Liver (tissue), 8 donors: ENCODE measurements at regions not wholly inside any gene's neighbourhood (a gene's known extent, or its start where the extent isn't known, plus 50 kb on each side); places are given as distances from the start of the nearest gene placed in this dataset.

ENCODE experiments used
- DNase-seq: peaks from one replicate; pipeline ENCODE4 v3.0.0-alpha.2; 2017; ENCODE audit warnings: low spot score
- H3K27ac ChIP-seq, 2 donors: one replicate each; pipeline ENCODE4 v1.7.0; 2013; ENCODE audit warnings: inconsistent platforms in 2 of 2, low read length in 2 of 2, control low read depth in 1 of 2, low read depth in 1 of 2, mild to moderate bottlenecking in 1 of 2
- H3K27me3 ChIP-seq, 4 donors: one replicate each; pipeline versions ENCODE4 v1.6.1 to v1.7.0; 2013; ENCODE audit warnings: low read length in 3 of 4, inconsistent platforms in 1 of 4, mild to moderate bottlenecking in 1 of 4, moderate library complexity in 1 of 4; ENCODE audit not compliant: control insufficient read depth in 4 of 4, insufficient read depth in 4 of 4
- H3K36me3 ChIP-seq, 4 donors: one replicate each; pipeline versions ENCODE4 v1.6.1 to v1.7.0; 2013; ENCODE audit warnings: low read length in 3 of 4, mild to moderate bottlenecking in 3 of 4, low read depth in 1 of 4, moderate library complexity in 1 of 4; ENCODE audit not compliant: control insufficient read depth in 4 of 4, insufficient read depth in 3 of 4
- H3K4me1 ChIP-seq, 4 donors: one replicate each; pipeline versions ENCODE4 v1.6.1 to v1.7.0; 2013; ENCODE audit warnings: low read length in 3 of 4, mild to moderate bottlenecking in 3 of 4, moderate library complexity in 1 of 4; ENCODE audit not compliant: control insufficient read depth in 4 of 4, insufficient read depth in 4 of 4
- H3K4me3 ChIP-seq, 3 donors: one replicate each; pipeline versions ENCODE4 v1.6.1 to v1.7.0; 2013; ENCODE audit warnings: low read length in 3 of 3, control low read depth in 1 of 3, low read depth in 1 of 3, mild to moderate bottlenecking in 1 of 3
- H3K9ac ChIP-seq, 2 donors: one replicate each; pipeline ENCODE4 v1.7.0; 2013; ENCODE audit warnings: low read length in 2 of 2, mild to moderate bottlenecking in 2 of 2, moderate library complexity in 2 of 2, control low read depth in 1 of 2, low read depth in 1 of 2
- H3K9me3 ChIP-seq, 4 donors: one replicate each; pipeline versions ENCODE4 v1.6.1 to v1.7.0; 2013; ENCODE audit warnings: low read length in 3 of 4; ENCODE audit not compliant: control insufficient read depth in 4 of 4
- EGR1 ChIP-seq, 2 donors: IDR thresholded peaks; 2 replicates each; pipeline ENCODE4 v1.6.1; 2016 to 2018; ENCODE audit warnings: antibody characterized with exemption in 2 of 2, low read depth in 2 of 2
- FOXA1 ChIP-seq: IDR thresholded peaks from 2 replicates; pipeline ENCODE4 v1.6.1; 2016; ENCODE audit warnings: antibody characterized with exemption
- FOXA2 ChIP-seq: IDR thresholded peaks from 2 replicates; pipeline ENCODE4 v1.6.1; 2016; ENCODE audit warnings: antibody characterized with exemption
- GABPA ChIP-seq, 2 donors: IDR thresholded peaks in 1 of 2; conservative IDR thresholded peaks in 1 of 2; 2 replicates each; pipeline ENCODE4 v1.6.1; 2016; ENCODE audit warnings: antibody characterized with exemption in 2 of 2, mild to moderate bottlenecking in 1 of 2, moderate library complexity in 1 of 2
- HNF4A ChIP-seq, 2 donors: conservative IDR thresholded peaks; 2 replicates each; pipeline ENCODE4 v1.6.1; 2016; ENCODE audit warnings: antibody characterized with exemption in 2 of 2, mild to moderate bottlenecking in 2 of 2
- HNF4G ChIP-seq: IDR thresholded peaks from 2 replicates; pipeline ENCODE4 v1.6.1; 2016; ENCODE audit warnings: antibody characterized with exemption
- JUND ChIP-seq, 2 donors: IDR thresholded peaks; 2 replicates each; pipeline ENCODE4 v1.6.1; 2016; ENCODE audit warnings: antibody characterized with exemption in 2 of 2
- NR2F2 ChIP-seq: IDR thresholded peaks from 2 replicates; pipeline ENCODE4 v1.6.1; 2016; ENCODE audit warnings: antibody characterized with exemption
- RAD21 ChIP-seq, 2 donors: IDR thresholded peaks; 2 replicates each; pipeline ENCODE4 v1.6.1; 2016; ENCODE audit warnings: antibody characterized with exemption in 2 of 2, mild to moderate bottlenecking in 2 of 2
- RXRA ChIP-seq, 2 donors: IDR thresholded peaks; 2 replicates each; pipeline ENCODE4 v1.6.1; 2017 to 2018; ENCODE audit warnings: antibody characterized with exemption in 2 of 2, mild to moderate bottlenecking in 1 of 2
- SP1 ChIP-seq: IDR thresholded peaks from 2 replicates; pipeline ENCODE4 v1.6.1; 2018; ENCODE audit warnings: antibody characterized with exemption, mild to moderate bottlenecking
- TAF1 ChIP-seq: conservative IDR thresholded peaks from 2 replicates; pipeline ENCODE4 v1.6.1; 2016; ENCODE audit warnings: antibody characterized with exemption, mild to moderate bottlenecking
- YY1 ChIP-seq: IDR thresholded peaks from 2 replicates; pipeline ENCODE4 v1.6.1; 2016; ENCODE audit warnings: antibody characterized with exemption, mild to moderate bottlenecking
- WGBS: extraction: QIAGEN DNeasy Blood & Tissue Kit; methylation state at CpG from one replicate; pipeline ENCODE4 v1.1.7; 2013; 5-methylcytosine and 5-hydroxymethylcytosine counted together
- TF ChIP-seq, protein P1 (sequence below): IDR thresholded peaks from 2 replicates; pipeline ENCODE4 v1.6.1; 2016; ENCODE audit warnings: antibody characterized with exemption
- TF ChIP-seq, protein P2 (sequence below): IDR thresholded peaks from 2 replicates; pipeline ENCODE4 v1.6.1; 2016; ENCODE audit warnings: antibody characterized with exemption
- TF ChIP-seq, protein P3 (sequence below): IDR thresholded peaks from 2 replicates; pipeline ENCODE4 v1.6.1; 2016; ENCODE audit warnings: antibody characterized with exemption
- TF ChIP-seq, protein P4 (sequence below): fragments of 150-350 bp; IDR thresholded peaks from 2 replicates; pipeline ENCODE4 v1.5.1; 2017; ENCODE audit warnings: improper control_type of control experiment, low read depth, low read length; ENCODE audit not compliant: missing input control
- donor health status: healthy.
- donor health status: healthy.
- donor health status: healthy.
- donor health status: healthy.
- donor health status: healthy.

DNA sequence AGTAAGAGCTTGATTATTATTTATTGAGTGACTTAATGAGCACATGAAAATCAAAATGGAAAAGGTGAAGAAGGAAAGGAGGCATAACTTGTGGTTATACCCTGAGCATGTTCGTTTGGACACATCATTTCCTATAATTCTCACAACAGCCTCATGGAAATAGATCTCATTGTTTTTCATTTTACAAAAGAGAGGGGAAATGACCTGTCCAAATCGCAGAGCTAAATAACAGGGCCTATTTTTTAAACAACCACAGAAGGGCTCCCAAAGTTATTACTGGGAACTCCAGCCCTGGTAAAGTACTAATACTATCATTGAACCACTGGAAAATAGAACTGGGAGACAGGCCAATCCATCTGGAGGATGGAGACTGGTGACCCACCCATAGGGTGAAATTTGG lies 317.7 kb upstream of the C16orf82 start:
- H3K4me1 ChIP-seq, result no peaks in the 10 kb centered on the region
- DNase-seq, result no peak
- H3K36me3 ChIP-seq, result no peaks in the 10 kb centered on the region
- peaks cover 0 to 3% (median 2%) of the 10 kb centered on the region in 4 donors for H3K27me3 ChIP-seq
- WGBS, result 45% methylated on average over 2 of the region's 2 CpGs
- TF ChIP-seq, protein P1, sequence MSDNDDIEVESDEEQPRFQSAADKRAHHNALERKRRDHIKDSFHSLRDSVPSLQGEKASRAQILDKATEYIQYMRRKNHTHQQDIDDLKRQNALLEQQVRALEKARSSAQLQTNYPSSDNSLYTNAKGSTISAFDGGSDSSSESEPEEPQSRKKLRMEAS, result no peak
- TF ChIP-seq JUND (IDR thresholded peaks at IDR 0.05), result no peak
- peaks cover 0 to 2% (median 0%) of the 10 kb centered on the region in 4 donors for H3K9me3 ChIP-seq
- no peak overlapping the region for H3K9ac ChIP-seq
- H3K4me3 ChIP-seq, result no peak overlapping the region
- H3K27ac ChIP-seq, result no peak overlapping the region

DNA sequence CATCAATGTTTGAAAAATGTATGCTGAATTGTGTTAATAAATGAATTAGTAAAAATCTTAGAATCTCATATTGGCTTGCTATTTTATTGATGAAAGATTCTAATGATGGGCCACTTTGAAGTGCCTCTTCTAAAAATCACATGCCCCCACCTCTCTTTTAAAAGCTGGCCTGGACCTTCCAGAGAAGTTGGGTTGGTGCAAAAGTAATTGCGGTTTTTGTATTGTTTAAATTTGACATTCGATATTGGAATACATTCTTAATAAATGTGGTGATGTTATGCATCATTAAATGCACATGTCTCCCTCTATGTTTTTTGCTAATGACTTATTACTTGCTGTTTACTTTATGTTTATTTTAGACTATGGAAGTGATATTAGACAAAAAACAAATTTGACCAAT lies 314.6 kb upstream of the C16orf82 start:
- H3K27me3 ChIP-seq, result peaks cover 0 to 3% (median 0%) of the 10 kb centered on the region in 4 donors
- no peak overlapping the region for H3K9ac ChIP-seq
- TF ChIP-seq, protein P2, sequence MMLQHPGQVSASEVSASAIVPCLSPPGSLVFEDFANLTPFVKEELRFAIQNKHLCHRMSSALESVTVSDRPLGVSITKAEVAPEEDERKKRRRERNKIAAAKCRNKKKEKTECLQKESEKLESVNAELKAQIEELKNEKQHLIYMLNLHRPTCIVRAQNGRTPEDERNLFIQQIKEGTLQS, result no peak
- TF ChIP-seq RAD21 (IDR thresholded peaks at IDR 0.05), result no peak
- no peak for TF ChIP-seq NR2F2
- TF ChIP-seq GABPA (IDR thresholded peaks at IDR 0.05 in 1 of 2, conservative IDR thresholded peaks at IDR 0.05 in 1 of 2), result no peak
- TF ChIP-seq FOXA1, result no peak
- TF ChIP-seq YY1, result no peak
- TF ChIP-seq, protein P3, sequence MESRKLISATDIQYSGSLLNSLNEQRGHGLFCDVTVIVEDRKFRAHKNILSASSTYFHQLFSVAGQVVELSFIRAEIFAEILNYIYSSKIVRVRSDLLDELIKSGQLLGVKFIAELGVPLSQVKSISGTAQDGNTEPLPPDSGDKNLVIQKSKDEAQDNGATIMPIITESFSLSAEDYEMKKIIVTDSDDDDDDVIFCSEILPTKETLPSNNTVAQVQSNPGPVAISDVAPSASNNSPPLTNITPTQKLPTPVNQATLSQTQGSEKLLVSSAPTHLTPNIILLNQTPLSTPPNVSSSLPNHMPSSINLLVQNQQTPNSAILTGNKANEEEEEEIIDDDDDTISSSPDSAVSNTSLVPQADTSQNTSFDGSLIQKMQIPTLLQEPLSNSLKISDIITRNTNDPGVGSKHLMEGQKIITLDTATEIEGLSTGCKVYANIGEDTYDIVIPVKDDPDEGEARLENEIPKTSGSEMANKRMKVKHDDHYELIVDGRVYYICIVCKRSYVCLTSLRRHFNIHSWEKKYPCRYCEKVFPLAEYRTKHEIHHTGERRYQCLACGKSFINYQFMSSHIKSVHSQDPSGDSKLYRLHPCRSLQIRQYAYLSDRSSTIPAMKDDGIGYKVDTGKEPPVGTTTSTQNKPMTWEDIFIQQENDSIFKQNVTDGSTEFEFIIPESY, result no peak
- TF ChIP-seq FOXA2, result no peak
- TF ChIP-seq HNF4A (conservative IDR thresholded peaks at IDR 0.05), result no peak
- TF ChIP-seq TAF1, result no peak
- TF ChIP-seq HNF4G, result no peak
- TF ChIP-seq, protein P4, sequence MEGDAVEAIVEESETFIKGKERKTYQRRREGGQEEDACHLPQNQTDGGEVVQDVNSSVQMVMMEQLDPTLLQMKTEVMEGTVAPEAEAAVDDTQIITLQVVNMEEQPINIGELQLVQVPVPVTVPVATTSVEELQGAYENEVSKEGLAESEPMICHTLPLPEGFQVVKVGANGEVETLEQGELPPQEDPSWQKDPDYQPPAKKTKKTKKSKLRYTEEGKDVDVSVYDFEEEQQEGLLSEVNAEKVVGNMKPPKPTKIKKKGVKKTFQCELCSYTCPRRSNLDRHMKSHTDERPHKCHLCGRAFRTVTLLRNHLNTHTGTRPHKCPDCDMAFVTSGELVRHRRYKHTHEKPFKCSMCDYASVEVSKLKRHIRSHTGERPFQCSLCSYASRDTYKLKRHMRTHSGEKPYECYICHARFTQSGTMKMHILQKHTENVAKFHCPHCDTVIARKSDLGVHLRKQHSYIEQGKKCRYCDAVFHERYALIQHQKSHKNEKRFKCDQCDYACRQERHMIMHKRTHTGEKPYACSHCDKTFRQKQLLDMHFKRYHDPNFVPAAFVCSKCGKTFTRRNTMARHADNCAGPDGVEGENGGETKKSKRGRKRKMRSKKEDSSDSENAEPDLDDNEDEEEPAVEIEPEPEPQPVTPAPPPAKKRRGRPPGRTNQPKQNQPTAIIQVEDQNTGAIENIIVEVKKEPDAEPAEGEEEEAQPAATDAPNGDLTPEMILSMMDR, result no peak
- no peak for TF ChIP-seq SP1
- TF ChIP-seq EGR1 (IDR thresholded peaks at IDR 0.05; ENCODE audit: low read depth in 2 of 2), result no peak
- no peak for TF ChIP-seq JUND (IDR thresholded peaks at IDR 0.05)
- TF ChIP-seq RXRA (IDR thresholded peaks at IDR 0.05), result no peak
- TF ChIP-seq, protein P1, result no peak
- no peaks in the 10 kb centered on the region for H3K4me1 ChIP-seq
- WGBS, result 90% methylated on average over 2 of the region's 2 CpGs
- peaks cover 0 to 3% (median 0%) of the 10 kb centered on the region in 4 donors for H3K9me3 ChIP-seq
- DNase-seq, result no peak
- H3K36me3 ChIP-seq, result no peaks in the 10 kb centered on the region
- H3K27ac ChIP-seq, result no peak overlapping the region
- H3K4me3 ChIP-seq, result no peak overlapping the region
